Fibroblast of skin of left biceps (primary cell): ENCODE measurements at regions not wholly inside any gene's neighbourhood (a gene's known extent, or its start where the extent isn't known, plus 50 kb on each side); places are given as distances from the start of the nearest gene placed in this dataset.
"Not testable (repeated sequence)": the region's sequence is repeated elsewhere in the genome, so short reads cannot be mapped to it uniquely, and the experiment has no call there.

Source experiments
- DNase-seq, 2 experiments: peaks; one replicate each; pipeline ENCODE4 v3.0.0-alpha.2; 2013; ENCODE audit warnings: low read depth in 2 of 2

DNA sequence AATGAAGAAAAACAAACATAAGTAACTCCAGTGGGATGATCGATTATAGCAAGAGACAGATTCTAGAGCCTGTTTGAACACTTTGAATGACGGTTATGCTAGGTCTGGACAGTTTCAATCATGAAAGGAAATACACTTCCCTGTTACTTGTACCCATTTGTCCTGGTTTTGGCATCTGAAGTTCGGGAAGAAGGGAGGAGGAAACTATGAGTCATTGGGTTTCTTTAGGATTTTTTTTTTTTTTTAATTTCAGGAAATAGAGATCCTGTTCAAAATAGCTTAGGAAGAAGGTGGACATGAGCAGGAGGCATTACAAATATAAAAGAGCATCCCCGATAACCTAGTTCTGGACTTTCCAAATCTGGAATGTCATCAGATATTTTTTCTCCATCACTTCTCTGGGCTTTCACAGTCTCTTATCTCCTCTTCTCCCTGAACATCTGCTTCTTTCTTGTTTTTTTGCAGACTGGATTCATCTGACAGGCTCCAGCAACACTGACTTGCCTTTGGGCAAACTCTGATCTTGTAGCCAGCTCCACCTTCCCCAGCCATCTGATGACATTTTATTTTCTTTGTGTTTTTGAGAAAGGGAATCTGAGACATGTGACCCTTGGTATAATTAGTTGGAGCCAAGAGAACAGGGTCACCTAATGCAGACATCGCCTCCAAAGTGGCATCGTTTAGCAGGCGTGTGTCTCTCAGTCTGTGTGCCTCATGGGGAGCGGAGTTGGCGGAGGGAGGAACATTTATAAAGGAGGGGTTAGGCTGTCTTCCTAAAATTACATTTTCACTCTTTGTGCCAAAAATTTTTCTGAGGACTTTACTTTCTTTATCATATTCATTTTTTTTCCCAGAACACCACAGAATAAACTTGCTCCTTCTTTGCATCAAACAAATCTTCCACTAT, 195.3 kb upstream of the EPHA4 start:
- DNase-seq: no peak

DNA sequence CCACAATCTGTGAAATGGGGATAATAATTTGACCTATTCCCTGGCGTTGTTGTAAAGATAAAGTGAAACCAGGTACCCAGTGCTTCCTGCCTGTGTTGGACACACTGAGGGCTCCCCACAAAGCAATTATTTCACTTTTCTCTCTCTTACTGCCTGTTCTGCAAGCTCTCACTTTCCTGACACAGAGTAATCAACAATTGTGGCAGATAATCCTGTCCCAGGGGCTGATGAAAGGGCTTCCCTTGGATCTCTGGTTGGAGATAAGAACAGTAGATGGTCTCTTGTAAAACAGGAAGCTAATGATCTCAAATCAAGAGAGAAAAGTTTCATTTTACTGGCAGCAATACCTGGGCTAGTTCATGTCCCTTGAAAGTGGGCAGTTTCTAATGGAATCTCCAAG, 190.4 kb upstream of the EPHA4 start:
- DNase-seq: no peak

DNA sequence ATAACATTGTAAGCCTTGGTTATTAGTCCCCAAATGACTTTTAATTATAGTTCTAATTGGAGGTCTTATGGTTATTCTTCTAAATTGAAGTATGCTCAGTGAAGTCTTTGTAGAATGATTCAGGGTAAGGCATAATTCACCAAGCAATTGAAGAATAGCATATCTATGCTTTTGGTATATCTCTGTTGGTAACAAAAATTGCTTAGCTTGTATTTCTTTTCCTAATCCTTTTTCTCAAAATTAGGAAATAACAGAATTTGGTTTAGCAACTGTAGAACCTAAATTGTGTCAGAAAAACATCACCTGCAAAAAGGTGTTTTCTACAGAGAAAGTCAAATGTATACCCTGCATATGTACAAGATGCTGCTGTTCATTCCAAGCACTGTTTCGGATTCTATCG, 189.2 kb upstream of the EPHA4 start:
- no peak for DNase-seq

DNA sequence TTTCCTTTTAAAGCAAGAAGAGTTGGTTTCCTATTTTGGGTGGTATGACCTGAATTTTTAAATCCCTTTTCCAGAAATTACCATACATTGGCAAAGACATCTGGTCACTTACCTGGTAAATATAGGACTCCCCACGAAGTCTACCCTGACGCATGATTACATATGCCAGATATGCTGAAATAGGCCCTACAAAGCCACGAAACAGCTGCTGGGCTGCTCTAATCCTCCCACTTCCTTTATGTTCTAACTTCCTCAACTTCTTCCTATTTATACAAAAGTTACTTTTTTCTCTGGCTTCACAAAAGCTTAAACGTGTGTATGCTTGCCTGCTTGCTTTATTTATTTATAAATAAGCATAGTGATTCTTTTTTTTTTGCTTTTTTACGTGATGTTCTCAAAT, 186.0 kb upstream of the EPHA4 start:
- DNase-seq: no peak

DNA sequence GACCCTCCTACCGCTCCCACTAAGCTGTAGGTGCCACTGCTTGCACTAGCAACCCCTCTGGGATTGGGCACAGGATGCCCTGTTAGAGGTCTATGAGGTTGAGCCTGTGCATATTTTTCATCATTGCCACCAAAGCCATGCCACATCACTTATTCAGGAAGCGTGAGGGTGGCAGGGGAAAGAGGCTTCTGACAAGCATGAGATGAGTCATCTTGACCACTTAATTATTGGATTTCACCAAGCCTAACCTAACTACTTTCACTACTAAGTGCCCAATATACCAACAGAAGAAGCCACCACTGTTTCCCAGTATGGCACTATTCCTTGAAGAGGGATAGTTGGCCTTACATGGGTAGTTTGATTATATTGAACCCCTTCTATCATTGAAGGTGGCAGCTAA, 181.3 kb upstream of the EPHA4 start:
- no peak for DNase-seq

DNA sequence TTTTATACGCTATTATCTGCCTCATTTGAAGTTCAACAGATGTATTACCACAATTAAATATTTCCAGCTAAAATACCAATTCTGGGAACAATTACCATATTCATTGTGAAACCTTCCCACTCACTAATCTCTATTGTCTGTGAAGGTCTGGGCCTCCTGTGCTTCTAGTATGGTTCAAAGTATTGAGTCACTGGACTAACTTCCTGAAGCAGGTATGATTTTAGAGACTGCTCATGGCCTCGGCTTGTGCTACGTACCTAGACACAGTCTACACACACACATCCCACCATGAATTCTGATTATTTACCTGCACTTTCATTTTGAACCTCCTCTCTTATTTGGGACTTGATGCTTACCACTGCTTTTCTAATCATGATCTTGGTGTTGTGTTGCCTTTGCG, 180.7 kb upstream of the EPHA4 start:
- no peak for DNase-seq

DNA sequence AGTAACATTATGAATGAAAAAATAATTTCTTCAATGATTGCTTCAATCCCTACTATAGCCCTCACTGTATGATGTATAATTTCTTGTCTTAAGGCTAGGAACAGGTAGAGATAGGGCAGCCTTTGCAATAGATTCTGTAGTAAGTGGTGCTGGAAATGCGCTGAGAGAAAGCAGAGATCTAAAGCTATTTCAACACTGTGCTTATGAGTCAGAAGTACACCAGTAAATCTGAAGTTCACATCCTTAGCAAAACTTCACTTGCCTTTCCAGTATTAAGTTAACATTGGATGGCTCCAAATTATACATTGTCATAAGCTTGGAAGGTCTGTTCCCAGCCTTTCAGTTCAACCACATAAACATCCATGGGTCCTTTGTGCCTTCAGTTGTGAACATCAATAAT, 178.2 kb upstream of the EPHA4 start:
- DNase-seq: no peak

DNA sequence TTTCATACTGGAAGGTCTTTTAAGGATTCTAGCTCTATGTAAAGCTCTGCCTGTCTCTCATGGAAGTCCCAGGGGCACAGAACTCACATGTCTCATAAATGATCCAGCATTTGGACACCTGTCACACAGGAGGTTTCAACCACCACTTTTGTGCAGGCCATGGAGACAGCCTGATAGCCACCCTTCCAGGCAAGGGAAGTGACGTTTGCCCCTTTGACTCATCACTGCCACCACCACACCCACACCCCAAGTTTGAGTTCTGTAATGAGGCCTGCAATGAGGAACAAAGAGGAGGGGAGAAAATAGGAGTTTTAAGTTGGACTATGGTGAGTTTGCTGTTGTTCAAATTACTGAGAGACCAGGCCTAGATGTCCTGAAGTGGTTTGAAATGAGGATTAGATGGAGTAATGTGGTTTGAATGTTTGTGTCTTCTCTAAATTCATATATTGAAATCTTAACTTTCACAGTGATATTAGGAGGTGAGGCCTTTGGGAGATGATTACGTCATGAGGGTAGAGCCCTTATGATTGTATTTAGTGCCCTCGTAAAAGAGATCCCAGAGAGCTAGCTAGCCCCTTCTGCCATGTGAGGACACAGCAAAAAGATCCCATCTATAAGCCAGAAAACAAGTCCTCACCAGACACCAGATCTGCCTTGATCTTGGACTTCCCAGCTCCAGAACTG, 175.3 kb upstream of the EPHA4 start:
- DNase-seq: no peak

DNA sequence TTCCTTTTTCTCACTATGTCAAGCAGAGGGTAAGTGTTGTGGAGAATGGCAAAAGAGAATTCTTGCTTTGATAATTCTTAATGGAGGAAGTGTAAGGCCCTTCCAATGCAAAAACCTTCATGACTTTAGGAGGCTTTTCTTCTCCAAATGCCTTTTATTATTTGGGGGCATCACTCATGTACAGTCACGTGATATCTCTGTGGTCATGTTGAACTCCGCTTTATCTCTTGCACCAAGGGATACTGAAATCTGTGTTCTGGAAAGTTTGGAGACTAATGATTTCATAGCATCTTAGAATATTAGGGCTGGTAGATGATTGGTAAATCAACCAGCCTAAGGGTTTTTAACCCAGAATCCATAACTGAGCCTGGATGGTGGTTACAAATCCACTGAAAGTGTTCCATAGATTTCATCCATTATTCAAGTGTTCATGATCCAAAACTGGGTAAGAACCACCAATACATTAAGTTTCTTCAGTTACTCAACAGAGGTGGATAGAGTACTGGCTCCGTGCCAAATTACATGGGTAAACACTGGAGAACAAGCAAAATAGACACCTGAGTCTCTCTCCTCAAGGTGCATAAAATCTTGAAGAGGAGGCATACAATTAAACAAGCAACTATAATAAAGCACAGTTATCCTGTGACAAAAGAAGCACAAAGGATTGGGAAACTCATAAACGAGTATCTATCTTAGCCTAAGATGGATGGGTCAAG, 169.6 kb upstream of the EPHA4 start:
- no peak for DNase-seq

DNA sequence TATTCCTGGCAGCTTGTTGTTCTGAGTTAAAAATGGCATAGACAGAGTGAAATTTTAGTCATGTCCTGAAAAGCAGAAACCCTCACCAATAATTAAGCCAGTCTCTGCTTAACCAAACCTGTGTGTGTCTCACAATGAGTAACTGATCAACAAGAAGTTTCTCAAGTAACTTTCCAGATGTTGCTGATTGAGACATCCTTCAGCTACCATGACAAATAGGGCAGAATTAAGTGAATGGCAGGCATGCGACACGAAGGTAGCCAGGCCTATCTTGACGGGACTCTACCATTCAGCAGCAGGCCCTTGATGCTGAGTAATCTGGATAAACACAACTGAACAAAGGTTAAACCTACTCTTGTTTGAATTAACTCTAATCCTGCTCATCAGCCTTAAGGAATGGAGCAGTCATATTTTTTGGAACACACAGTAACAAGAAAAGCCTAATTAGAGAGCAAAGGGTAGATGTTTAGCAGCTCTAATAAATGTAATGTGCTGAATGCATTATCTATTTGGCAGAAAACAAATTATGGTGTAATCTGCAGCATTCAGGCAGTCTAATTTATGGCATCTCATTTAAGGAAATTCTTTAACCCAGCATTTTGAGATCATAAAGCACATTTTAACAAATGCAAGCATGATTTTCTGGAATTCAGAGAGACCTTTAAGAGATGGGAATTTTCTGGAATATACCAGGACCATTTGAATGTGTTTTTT, 159.5 kb upstream of the EPHA4 start:
- no peak for DNase-seq

DNA sequence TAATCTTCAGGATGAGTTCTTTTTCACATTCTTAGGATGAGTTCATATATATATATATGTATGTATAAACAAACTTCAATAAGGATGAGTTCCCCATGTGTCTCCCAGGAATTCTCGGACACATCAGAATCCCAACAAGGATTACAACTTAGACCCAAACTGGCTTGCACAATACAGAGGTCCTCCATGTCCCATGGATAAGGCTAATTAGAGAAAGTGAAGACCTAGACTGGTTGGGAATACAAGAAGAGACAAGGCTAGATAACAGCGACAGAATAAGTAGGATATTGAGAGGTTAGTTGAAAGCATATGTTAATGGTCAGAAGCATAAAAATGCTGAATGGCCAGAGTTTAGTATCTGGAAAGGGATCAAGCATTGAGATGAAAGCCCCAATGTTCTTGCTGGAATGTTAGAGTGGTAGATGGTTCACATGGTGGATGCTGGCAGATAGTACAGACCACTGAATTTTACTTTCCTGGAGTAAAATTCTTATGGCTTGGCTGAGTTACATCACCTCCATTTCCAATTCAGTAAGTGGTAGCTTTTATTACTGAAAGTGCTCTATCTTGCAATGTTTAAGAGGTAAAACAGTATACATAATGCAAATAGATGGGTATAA, 154.9 kb upstream of the EPHA4 start:
- no peak for DNase-seq

DNA sequence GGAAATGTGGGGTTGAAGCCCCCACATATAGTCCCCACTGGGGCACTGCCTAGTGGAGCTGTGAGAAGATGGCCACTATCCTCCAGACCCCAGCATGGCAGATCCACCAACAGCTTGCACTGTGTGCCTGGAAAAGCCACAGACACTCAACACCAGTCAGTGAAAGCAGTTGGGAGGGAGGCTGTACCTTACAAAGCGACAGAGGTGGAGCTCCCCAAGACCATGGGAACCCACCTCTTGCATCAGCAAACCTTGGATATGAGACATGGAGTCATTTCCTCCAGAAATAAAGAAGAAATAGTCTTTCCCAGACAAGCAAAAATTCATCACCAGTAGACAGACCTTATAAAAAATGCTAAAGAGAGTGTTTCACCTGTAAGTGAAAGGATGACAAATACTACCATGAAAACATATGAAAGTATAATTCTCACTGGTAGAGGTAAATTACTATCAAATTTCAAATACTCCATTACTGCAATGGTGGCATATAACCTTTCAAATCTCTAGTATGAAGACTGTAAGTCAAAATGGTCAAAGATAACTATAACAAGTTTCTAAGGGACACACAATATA, 152.6 kb upstream of the EPHA4 start:
- no peak for DNase-seq

DNA sequence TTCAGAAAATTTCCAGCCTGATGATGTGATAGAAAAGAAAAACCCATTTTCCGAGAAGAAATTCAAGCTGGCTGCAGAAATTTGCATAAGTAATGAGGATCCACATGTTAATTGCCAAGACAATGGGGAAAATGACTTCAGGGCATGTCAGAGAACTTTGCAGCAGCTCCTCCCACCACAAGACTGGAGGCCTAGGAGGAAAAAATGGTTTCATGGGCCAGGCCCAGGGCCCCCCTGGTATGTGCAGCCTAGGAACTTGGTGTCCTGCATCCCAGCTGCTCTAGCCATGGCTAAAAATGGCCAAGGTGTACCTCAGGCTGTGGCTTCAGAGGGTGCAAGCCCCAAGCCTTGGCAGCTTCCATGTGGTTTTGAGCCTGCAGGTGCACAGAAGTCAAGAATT, 152.0 kb upstream of the EPHA4 start:
- DNase-seq: not testable (repeated sequence)

DNA sequence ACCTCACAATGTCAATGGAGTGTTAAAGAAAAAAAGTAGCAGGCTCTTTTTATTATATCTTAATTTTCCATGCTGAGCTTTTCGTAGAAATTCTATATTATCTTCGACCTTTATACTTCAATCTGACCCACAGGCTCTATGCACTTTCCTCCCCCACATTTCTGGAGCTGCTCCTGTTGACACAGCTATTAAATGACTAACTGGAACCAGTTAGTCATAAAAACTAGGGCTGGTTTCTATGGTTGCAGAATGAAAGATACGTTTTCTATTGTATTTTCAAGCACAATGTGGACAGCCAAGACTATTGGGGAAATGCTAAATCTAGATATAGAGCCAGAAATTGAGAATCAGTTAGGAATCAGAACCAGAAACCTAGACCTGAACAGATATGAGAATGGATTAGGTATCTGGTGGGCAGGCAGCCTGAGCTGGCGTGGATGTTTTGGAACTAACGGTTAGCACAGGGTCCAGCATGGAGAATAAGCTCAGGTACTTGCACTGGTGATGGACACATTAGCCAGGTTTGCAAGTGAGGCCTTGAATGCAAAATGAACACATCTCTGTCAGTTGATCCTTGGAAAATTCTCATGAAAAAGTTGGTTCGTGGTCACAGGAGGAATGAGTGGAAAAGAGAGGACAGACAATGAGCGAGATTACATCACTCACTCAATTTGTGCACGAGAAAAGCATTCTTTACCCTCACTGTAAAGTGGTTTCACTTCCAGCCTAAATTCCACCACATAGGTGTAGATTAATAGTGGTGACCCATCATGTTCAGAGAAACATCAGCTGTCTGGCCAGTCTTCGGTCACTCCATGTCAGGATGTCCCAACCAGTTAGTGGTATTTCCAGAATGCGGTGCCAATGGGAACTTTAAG, 144.6 kb upstream of the EPHA4 start:
- DNase-seq: no peak

DNA sequence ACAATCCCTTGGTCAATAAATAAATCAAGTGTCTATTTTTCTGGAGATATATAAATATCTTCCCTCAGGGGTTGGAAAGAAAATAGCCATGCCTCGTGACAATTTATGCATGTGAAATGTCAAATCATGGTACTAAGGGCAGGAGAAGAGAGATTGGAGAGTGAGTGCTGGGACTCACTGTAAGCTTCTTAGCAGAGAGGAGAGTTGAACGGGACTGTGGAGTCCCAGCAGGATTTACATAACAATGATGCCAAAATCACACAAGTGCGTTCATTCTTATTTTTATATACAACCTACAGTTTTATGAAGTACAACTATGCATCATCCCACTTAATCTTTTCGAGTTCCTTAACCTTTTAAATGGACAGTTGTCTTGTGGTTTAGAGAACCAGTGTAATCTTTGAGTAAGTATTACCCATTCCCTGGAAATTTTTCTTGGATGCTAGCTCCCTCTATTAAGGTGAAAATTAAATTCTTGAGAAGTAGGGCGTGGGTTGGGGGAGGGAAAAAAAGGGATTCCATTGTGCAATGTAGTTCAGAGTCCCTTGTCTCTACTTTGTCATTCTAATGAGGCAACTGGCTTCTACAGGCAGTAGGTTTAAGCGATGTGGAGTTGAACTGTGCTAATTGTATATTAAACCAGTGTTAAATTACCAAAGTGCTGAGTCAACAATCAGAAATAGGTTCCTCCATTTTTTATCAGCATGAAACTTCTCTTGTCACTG, 143.6 kb upstream of the EPHA4 start:
- no peak for DNase-seq

DNA sequence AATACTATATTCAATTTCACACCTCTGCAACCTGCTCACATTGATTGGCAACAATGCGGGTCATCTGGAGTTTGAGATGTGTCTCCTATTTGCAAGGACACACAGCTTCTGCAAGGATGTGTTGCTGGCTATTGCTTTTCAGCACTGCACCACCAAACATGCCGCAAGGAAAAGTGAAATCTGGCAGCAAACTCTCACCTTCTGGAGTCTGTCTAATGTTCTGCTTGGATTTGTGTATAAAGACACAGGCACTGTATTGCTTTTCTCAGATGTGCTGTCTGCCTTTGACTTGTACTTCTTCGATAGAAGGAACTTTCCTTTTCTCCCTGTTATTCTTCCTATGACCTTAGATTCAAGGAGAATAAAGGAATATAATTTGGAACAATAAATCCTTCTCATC, 138.6 kb upstream of the EPHA4 start:
- no peak for DNase-seq

DNA sequence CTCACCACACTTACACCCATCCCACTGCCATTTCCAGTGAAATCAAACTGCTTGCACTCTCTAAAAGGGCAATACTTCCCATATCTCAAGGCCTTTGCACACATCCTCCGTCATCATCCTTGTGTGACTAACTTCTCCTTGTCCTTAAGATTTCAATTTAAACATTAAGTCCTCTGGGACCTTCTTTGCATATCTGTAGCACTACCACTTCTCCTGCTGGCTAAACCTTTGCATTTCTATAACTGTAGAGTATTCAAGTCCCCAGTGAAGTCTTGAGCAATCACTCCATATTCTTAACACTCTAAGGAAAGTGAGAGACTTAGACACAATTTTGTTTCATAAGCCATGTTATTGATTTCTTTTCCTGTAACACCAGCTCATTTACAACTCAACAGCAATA, 136.8 kb upstream of the EPHA4 start:
- no peak for DNase-seq

DNA sequence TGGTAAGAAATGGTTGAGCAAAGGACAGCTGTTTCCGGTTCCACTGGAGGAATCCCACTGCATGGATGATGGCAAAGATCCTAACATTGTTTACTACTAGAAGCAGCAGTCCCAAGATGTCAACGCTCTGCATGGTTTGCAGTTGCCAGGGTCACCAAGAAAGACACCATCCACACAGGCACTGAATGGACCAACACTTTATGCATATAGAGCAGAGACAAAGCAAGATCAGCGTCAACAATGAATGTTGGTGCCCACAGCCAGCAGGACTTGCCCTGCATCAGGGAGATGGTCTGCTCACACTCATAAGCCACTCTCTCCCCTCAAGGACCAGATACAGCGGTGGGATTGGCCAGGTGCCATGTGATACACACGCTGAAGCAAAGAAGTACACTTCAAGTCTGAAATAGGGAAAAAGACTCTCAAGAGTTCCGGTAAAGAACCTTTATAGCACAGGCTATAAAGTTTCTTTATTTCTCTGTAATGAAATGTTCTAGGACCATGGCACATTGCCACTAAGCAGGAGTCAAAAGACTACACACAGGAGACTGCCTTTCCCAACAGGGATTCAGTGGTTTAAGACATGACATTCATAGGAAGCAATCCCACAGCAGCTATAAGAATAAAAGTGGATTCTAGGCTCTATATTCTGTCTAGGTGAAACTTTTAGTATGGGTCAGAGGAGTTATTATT, 133.2 kb upstream of the EPHA4 start:
- no peak for DNase-seq

DNA sequence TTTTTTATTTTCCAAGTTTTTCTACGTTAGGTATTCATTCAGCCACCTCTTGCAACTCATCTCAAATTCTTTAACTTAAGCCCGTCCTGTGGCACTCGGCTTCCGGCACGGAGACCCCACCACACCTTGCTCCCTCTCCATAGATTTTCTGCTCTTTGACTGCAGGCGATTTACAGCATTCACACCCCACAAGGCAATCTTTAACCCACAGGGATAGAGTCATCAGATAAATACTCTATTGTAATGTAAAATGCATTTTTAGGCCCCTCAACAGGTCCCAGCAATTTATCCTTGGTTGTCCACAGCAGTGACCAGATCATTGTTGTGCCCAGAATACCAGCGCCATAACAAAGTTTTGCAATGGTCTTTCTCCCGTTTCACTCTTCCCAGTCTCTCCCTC, 132.3 kb upstream of the EPHA4 start:
- DNase-seq: no peak
